ENCODE measurements at regions not wholly inside any gene's neighbourhood (a gene's known extent, or its start where the extent isn't known, plus 50 kb on each side); places are given as distances from the start of the nearest gene placed in this dataset.
"Not testable (repeated sequence)": the region's sequence is repeated elsewhere in the genome, so short reads cannot be mapped to it uniquely, and the experiment has no call there.

- H3K27ac ChIP-seq (ENCODE audit: low read depth, low read length); H3K4me1 Mint-ChIP-seq; H3K27ac Mint-ChIP-seq; H3K27me3 Mint-ChIP-seq; H3K9me3 ChIP-seq (ENCODE audit: low read length); H3K4me1 ChIP-seq (ENCODE audit: insufficient read depth, low read length); POLR2A ChIA-PET; H3K27me3 ChIP-seq (ENCODE audit: insufficient read depth, low read length, poor library complexity, severe bottlenecking); H3K36me3 Mint-ChIP-seq; H3K36me3 ChIP-seq (ENCODE audit: insufficient read depth, low read length); DNase-seq; H3K4me3 ChIP-seq (ENCODE audit: low read length); H3K4me3 Mint-ChIP-seq; CTCF ChIA-PET: not testable (repeated sequence)
- H3K9me3 Mint-ChIP-seq: peaks cover 0 to 32% (median 11%) of the 10 kb centered on the region in 5 donors
Measured at GRCh38 chr18:28727189-28727588, 550.3 kb upstream of the CDH2 start.

- no peaks in the 10 kb centered on the region for H3K4me1 ChIP-seq (ENCODE audit: insufficient read depth, low read length)
- no peak overlapping the region for H3K4me3 Mint-ChIP-seq
- CTCF ChIA-PET: no interaction called here
- no peak overlapping the region for H3K27ac ChIP-seq (ENCODE audit: low read depth, low read length)
- H3K4me1 Mint-ChIP-seq: no peaks in the 10 kb centered on the region
- H3K9me3 ChIP-seq (ENCODE audit: low read length): no peaks in the 10 kb centered on the region
- no peaks in the 10 kb centered on the region for H3K27me3 Mint-ChIP-seq
- no peak overlapping the region for H3K27ac Mint-ChIP-seq
- no peaks in the 10 kb centered on the region for H3K27me3 ChIP-seq (ENCODE audit: insufficient read depth, low read length, poor library complexity, severe bottlenecking)
- H3K36me3 ChIP-seq (ENCODE audit: insufficient read depth, low read length): no peaks in the 10 kb centered on the region
- DNase-seq: no peak
- H3K4me3 ChIP-seq (ENCODE audit: low read length): no peak overlapping the region
- H3K9me3 Mint-ChIP-seq: peaks cover 4 to 32% (median 11%) of the 10 kb centered on the region in 5 donors
- peaks cover 0 to 6% (median 0%) of the 10 kb centered on the region in 3 donors for H3K36me3 Mint-ChIP-seq
- POLR2A ChIA-PET: no interaction called here
Measured at GRCh38 chr18:28725876-28726275, 548.9 kb upstream of the CDH2 start.

DNA sequence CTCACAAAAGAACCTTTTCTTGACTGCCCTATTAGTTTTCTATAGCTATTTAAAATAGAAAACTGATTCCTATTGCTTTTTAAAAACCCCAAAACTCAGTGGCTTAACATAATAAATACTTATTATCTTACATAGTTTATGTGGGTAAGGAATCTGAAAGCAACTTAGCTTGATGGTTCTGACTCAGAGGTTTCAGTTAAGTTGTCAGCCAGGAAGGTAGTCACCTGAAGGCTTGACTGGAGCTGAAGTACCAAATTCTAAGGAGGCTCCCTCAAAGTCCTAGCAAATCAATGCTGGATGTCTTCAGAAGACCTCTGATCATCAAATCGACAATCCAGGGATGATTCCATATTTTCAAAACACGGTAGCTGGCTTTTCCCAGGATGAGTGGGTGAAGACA is 546.6 kb upstream of the CDH2 start:
- Mint-ChIP-seq H3K4me3 (no peak overlapping the region), H3K36me3 (peaks cover 0 to 6% (median 0%) of the 10 kb centered on the region in 3 donors), H3K27me3 (no peaks in the 10 kb centered on the region), H3K27ac (no peak overlapping the region), H3K9me3 (peaks cover 5 to 36% (median 8%) of the 10 kb centered on the region in 5 donors), H3K4me1 (no peaks in the 10 kb centered on the region)
- H3K9me3 ChIP-seq (ENCODE audit: low read length): no peaks in the 10 kb centered on the region
- POLR2A ChIA-PET: no interaction called here
- no peaks in the 10 kb centered on the region for H3K4me1 ChIP-seq (ENCODE audit: insufficient read depth, low read length)
- H3K27me3 ChIP-seq (ENCODE audit: insufficient read depth, low read length, poor library complexity, severe bottlenecking): no peaks in the 10 kb centered on the region
- H3K27ac ChIP-seq (ENCODE audit: low read depth, low read length): no peak overlapping the region
- CTCF ChIA-PET: no interaction called here
- no peak for DNase-seq
- no peak overlapping the region for H3K4me3 ChIP-seq (ENCODE audit: low read length)
- H3K36me3 ChIP-seq (ENCODE audit: insufficient read depth, low read length): no peaks in the 10 kb centered on the region

DNA sequence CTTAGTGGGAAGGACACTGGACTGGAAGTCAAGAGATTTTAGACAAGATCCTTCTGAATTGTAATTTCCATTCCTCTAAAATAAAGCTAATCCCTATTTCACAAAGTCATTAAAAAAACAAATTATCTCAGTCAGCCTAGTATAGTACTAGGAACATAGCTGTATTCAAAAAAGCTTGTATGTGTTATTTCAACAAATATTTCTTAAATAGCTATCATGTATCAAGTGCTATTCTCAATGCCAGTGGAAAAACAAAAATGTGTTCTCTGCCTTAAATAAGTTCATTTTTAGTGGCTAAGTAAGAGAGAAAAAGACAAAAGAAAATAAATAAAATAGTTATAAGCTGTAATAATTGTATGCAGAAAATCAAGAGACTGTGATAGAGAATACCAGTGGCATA is 541.8 kb upstream of the CDH2 start:
- H3K27me3 ChIP-seq (ENCODE audit: insufficient read depth, low read length, poor library complexity, severe bottlenecking): no peaks in the 10 kb centered on the region
- peaks cover 8 to 45% (median 18%) of the 10 kb centered on the region in 5 donors for H3K9me3 Mint-ChIP-seq
- no peak overlapping the region for H3K27ac ChIP-seq (ENCODE audit: low read depth, low read length)
- no peak overlapping the region for H3K4me3 Mint-ChIP-seq
- H3K9me3 ChIP-seq (ENCODE audit: low read length): no peaks in the 10 kb centered on the region
- CTCF ChIA-PET: no interaction called here
- no peaks in the 10 kb centered on the region for H3K4me1 Mint-ChIP-seq
- no peaks in the 10 kb centered on the region for H3K36me3 ChIP-seq (ENCODE audit: insufficient read depth, low read length)
- DNase-seq: no peak
- H3K27ac Mint-ChIP-seq: no peak overlapping the region
- no peaks in the 10 kb centered on the region for H3K4me1 ChIP-seq (ENCODE audit: insufficient read depth, low read length)
- no peak overlapping the region for H3K4me3 ChIP-seq (ENCODE audit: low read length)
- H3K27me3 Mint-ChIP-seq: no peaks in the 10 kb centered on the region
- POLR2A ChIA-PET: no interaction called here
- H3K36me3 Mint-ChIP-seq: peaks cover 0 to 13% (median 2%) of the 10 kb centered on the region in 3 donors

- H3K4me3 ChIP-seq (ENCODE audit: low read length): no peak overlapping the region
- ChIA-PET POLR2A (no interaction called here), CTCF (no interaction called here)
- H3K36me3 ChIP-seq (ENCODE audit: insufficient read depth, low read length): no peaks in the 10 kb centered on the region
- Mint-ChIP-seq H3K36me3 (peaks cover 0 to 13% (median 2%) of the 10 kb centered on the region in 3 donors), H3K9me3 (peaks cover 6 to 38% (median 15%) of the 10 kb centered on the region in 5 donors), H3K27ac (no peak overlapping the region), H3K4me3 (no peak overlapping the region), H3K4me1 (no peaks in the 10 kb centered on the region), H3K27me3 (no peaks in the 10 kb centered on the region)
- no peak overlapping the region for H3K27ac ChIP-seq (ENCODE audit: low read depth, low read length)
- no peaks in the 10 kb centered on the region for H3K27me3 ChIP-seq (ENCODE audit: insufficient read depth, low read length, poor library complexity, severe bottlenecking)
- H3K4me1 ChIP-seq (ENCODE audit: insufficient read depth, low read length): no peaks in the 10 kb centered on the region
- no peaks in the 10 kb centered on the region for H3K9me3 ChIP-seq (ENCODE audit: low read length)
- no peak for DNase-seq
Measured at GRCh38 chr18:28716338-28716737, 539.4 kb upstream of the CDH2 start.

- Mint-ChIP-seq H3K4me3 (no peak overlapping the region), H3K36me3 (peaks cover 0 to 10% (median 2%) of the 10 kb centered on the region in 3 donors), H3K27ac (no peak overlapping the region), H3K27me3 (no peaks in the 10 kb centered on the region), H3K9me3 (peaks cover 6 to 37% (median 12%) of the 10 kb centered on the region in 5 donors), H3K4me1 (no peaks in the 10 kb centered on the region)
- no peaks in the 10 kb centered on the region for H3K27me3 ChIP-seq (ENCODE audit: insufficient read depth, low read length, poor library complexity, severe bottlenecking)
- H3K4me3 ChIP-seq (ENCODE audit: low read length): no peak overlapping the region
- H3K27ac ChIP-seq (ENCODE audit: low read depth, low read length): no peak overlapping the region
- ChIA-PET POLR2A (no interaction called here), CTCF (no interaction called here)
- no peak for DNase-seq
- no peaks in the 10 kb centered on the region for H3K36me3 ChIP-seq (ENCODE audit: insufficient read depth, low read length)
- H3K9me3 ChIP-seq (ENCODE audit: low read length): no peaks in the 10 kb centered on the region
- H3K4me1 ChIP-seq (ENCODE audit: insufficient read depth, low read length): no peaks in the 10 kb centered on the region
Measured at GRCh38 chr18:28715206-28715605, 538.3 kb upstream of the CDH2 start.

GRCh38 chr18:28714498-28714897 is 537.6 kb upstream of the CDH2 start:
- no peaks in the 10 kb centered on the region for H3K27me3 Mint-ChIP-seq
- no peak overlapping the region for H3K27ac Mint-ChIP-seq
- no peak overlapping the region for H3K4me3 ChIP-seq (ENCODE audit: low read length)
- ChIA-PET CTCF (no interaction called here), POLR2A (no interaction called here)
- no peaks in the 10 kb centered on the region for H3K9me3 ChIP-seq (ENCODE audit: low read length)
- peaks cover 0 to 10% (median 2%) of the 10 kb centered on the region in 3 donors for H3K36me3 Mint-ChIP-seq
- no peaks in the 10 kb centered on the region for H3K36me3 ChIP-seq (ENCODE audit: insufficient read depth, low read length)
- no peak for DNase-seq
- no peaks in the 10 kb centered on the region for H3K4me1 ChIP-seq (ENCODE audit: insufficient read depth, low read length)
- H3K27me3 ChIP-seq (ENCODE audit: insufficient read depth, low read length, poor library complexity, severe bottlenecking): no peaks in the 10 kb centered on the region
- no peak overlapping the region for H3K27ac ChIP-seq (ENCODE audit: low read depth, low read length)
- peaks cover 6 to 32% (median 12%) of the 10 kb centered on the region in 5 donors for H3K9me3 Mint-ChIP-seq
- no peaks in the 10 kb centered on the region for H3K4me1 Mint-ChIP-seq
- H3K4me3 Mint-ChIP-seq: no peak overlapping the region

GRCh38 chr18:28712796-28713425 is 536.0 kb upstream of the CDH2 start:
- no peaks in the 10 kb centered on the region for H3K4me1 Mint-ChIP-seq
- Histone ChIP-seq H3K9me3 (ENCODE audit: low read length) (no peaks in the 10 kb centered on the region), H3K4me1 (ENCODE audit: insufficient read depth, low read length) (no peaks in the 10 kb centered on the region), H3K4me3 (ENCODE audit: low read length) (no peak overlapping the region), H3K27me3 (ENCODE audit: insufficient read depth, low read length, poor library complexity, severe bottlenecking) (no peaks in the 10 kb centered on the region), H3K36me3 (ENCODE audit: insufficient read depth, low read length) (no peaks in the 10 kb centered on the region), H3K27ac (ENCODE audit: low read depth, low read length) (no peak overlapping the region)
- ChIA-PET CTCF (no interaction called here), POLR2A (no interaction called here)
- H3K36me3 Mint-ChIP-seq: peaks cover 0 to 10% (median 2%) of the 10 kb centered on the region in 3 donors
- no peak for DNase-seq
- no peak overlapping the region for H3K4me3 Mint-ChIP-seq
- H3K27ac Mint-ChIP-seq: no peak overlapping the region
- H3K27me3 Mint-ChIP-seq: no peaks in the 10 kb centered on the region
- H3K9me3 Mint-ChIP-seq: peaks cover 6 to 27% (median 11%) of the 10 kb centered on the region in 5 donors

DNA sequence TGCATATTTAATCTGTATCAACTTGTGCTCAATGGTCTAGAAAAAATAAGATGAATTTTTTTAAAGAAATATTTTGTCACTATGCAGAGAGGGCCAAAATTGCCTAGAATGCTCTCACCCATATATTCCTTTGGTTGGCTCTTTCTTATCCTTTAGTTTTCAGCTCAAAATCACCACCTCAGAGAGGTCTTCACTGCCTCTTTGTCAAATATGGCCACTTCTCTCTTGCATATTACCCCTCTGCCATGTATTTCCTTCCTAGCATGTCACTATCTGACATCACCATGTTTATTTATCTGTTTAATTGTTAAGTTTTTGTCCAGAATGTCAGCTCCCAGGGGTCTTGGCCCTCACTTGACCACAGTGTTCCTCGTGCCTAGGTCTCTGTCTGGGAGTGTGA is 535.2 kb upstream of the CDH2 start:
- Histone ChIP-seq H3K36me3 (ENCODE audit: insufficient read depth, low read length) (no peaks in the 10 kb centered on the region), H3K27ac (ENCODE audit: low read depth, low read length) (no peak overlapping the region), H3K9me3 (ENCODE audit: low read length) (no peaks in the 10 kb centered on the region), H3K4me1 (ENCODE audit: insufficient read depth, low read length) (no peaks in the 10 kb centered on the region), H3K4me3 (ENCODE audit: low read length) (no peak overlapping the region), H3K27me3 (ENCODE audit: insufficient read depth, low read length, poor library complexity, severe bottlenecking) (no peaks in the 10 kb centered on the region)
- peaks cover 6 to 20% (median 8%) of the 10 kb centered on the region in 5 donors for H3K9me3 Mint-ChIP-seq
- no peaks in the 10 kb centered on the region for H3K4me1 Mint-ChIP-seq
- DNase-seq: no peak
- H3K27me3 Mint-ChIP-seq: no peaks in the 10 kb centered on the region
- ChIA-PET CTCF (no interaction called here), POLR2A (no interaction called here)
- H3K36me3 Mint-ChIP-seq: peaks cover 0 to 10% (median 0%) of the 10 kb centered on the region in 3 donors
- no peak overlapping the region for H3K27ac Mint-ChIP-seq
- H3K4me3 Mint-ChIP-seq: no peak overlapping the region

Data from CD8-positive, alpha-beta memory T cell (primary cell).